GM23248 (cell line): ENCODE measurements at regions not wholly inside any gene's neighbourhood (a gene's known extent, or its start where the extent isn't known, plus 50 kb on each side); places are given as distances from the start of the nearest gene placed in this dataset.
"Not testable (repeated sequence)": the region's sequence is repeated elsewhere in the genome, so short reads cannot be mapped to it uniquely, and the experiment has no call there.

Experiments
- DNase-seq: peaks from one replicate; pipeline ENCODE4 v3.0.0-alpha.2; 2015
- H2AFZ ChIP-seq: fragments of 200-600 bp; sonication (generic); 2 replicates; pipeline ENCODE4 v1.6.1; 2016; ENCODE audit warnings: antibody characterized with exemption
- H3F3A ChIP-seq: fragments of 200-600 bp; sonication (generic); 2 replicates; pipeline ENCODE4 v1.6.1; 2016; ENCODE audit warnings: mild to moderate bottlenecking, antibody characterized with exemption, mixed run types; ENCODE audit not compliant: insufficient read depth
- H3K27ac ChIP-seq: fragments of 200-600 bp; sonication (generic); 2 replicates; pipeline ENCODE4 v1.5.1; 2016; ENCODE audit warnings: mild to moderate bottlenecking
- H3K27me3 ChIP-seq: fragments of 200-600 bp; sonication (generic); replicated peaks from 2 replicates; pipeline ENCODE4 v1.6.1; 2016; ENCODE audit warnings: mild to moderate bottlenecking; ENCODE audit not compliant: insufficient read depth
- H3K36me3 ChIP-seq: fragments of 200-600 bp; sonication (generic); 2 replicates; pipeline ENCODE4 v1.6.1; 2016; ENCODE audit warnings: low read depth, mild to moderate bottlenecking
- H3K4me1 ChIP-seq: fragments of 200-600 bp; sonication (generic); 2 replicates; pipeline ENCODE4 v1.6.1; 2016; ENCODE audit warnings: mild to moderate bottlenecking; ENCODE audit not compliant: insufficient read depth
- H3K4me2 ChIP-seq: fragments of 200-600 bp; sonication (generic); one replicate; pipeline ENCODE4 v1.6.1; 2016; ENCODE audit warnings: mild to moderate bottlenecking; ENCODE audit not compliant: unreplicated experiment
- H3K4me3 ChIP-seq: fragments of 200-600 bp; sonication (generic); 2 replicates; pipeline ENCODE4 v1.5.1; 2016; ENCODE audit warnings: mild to moderate bottlenecking
- H3K79me2 ChIP-seq: fragments of 200-600 bp; sonication (generic); 2 replicates; pipeline ENCODE4 v1.6.1; 2016; ENCODE audit warnings: mild to moderate bottlenecking; ENCODE audit not compliant: insufficient read depth
- H3K9ac ChIP-seq: fragments of 200-600 bp; sonication (generic); 2 replicates; pipeline ENCODE4 v1.6.1; 2016; ENCODE audit warnings: mild to moderate bottlenecking
- H3K9me2 ChIP-seq: fragments of 200-600 bp; sonication (generic); 2 replicates; pipeline ENCODE4 v1.6.1; 2016; ENCODE audit warnings: mixed run types, mild to moderate bottlenecking, moderate library complexity; ENCODE audit not compliant: insufficient read depth
- H3K9me3 ChIP-seq: fragments of 200-600 bp; sonication (generic); one replicate; pipeline ENCODE4 v1.6.1; 2017; ENCODE audit warnings: low read depth
- H4K20me1 ChIP-seq: fragments of 200-600 bp; sonication (generic); 2 replicates; pipeline ENCODE4 v1.6.0; 2016; ENCODE audit not compliant: insufficient read depth
- EZH2 ChIP-seq: fragments of 200-600 bp; sonication (generic); IDR thresholded peaks from 2 replicates; pipeline ENCODE4 v1.6.1; 2018; ENCODE audit warnings: antibody characterized with exemption, mild to moderate bottlenecking; ENCODE audit not compliant: insufficient read depth, poor library complexity, severe bottlenecking
- EZH2phosphoT487 ChIP-seq: fragments of 200-600 bp; sonication (generic); IDR thresholded peaks from 2 replicates; pipeline ENCODE4 v1.6.1; 2018; ENCODE audit warnings: antibody characterized with exemption, moderate library complexity, mild to moderate bottlenecking, low read depth; ENCODE audit not compliant: insufficient read depth
- WGBS, 2 experiments: methylation state at CpG; one replicate each; pipeline ENCODE4 v1.1.6; 2015 to 2017; ENCODE audit warnings: low lambda C conversion rate in 2 of 2, low coverage in 1 of 2; ENCODE audit errors: missing lambda C conversion rate in 2 of 2; 5-methylcytosine and 5-hydroxymethylcytosine counted together
- in situ Hi-C: fragments of 300-500 bp; cut with MboI; formaldehyde crosslinking; loops from 2 replicates; pipeline ENCODE4 v1.15.0; 2020

DNA sequence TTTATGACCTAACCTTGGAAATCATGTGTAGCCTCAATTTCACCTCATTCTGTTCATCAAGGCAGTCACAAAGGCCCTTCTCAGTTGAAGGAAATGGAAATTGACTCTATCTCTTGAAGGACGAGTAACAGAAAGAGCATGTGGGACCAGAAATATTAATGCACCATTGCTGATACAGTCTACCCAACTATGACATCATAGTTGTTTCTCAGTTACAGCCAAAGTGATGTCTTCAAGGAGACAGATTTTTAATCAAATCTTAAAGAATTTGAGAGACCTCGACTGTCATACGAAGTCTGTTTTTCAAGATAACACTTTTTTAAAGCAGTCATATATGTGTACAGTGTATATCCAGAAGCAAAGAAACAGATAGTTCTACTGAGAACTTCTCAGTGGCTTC lies 335.7 kb upstream of the PHF14 start:
- Histone ChIP-seq H3K4me3 (no peak overlapping the region), H4K20me1 (no peaks in the 10 kb centered on the region), H2AFZ (no peak overlapping the region), H3K9me3 (no peaks in the 10 kb centered on the region), H3F3A (no peaks in the 10 kb centered on the region), H3K4me2 (no peak overlapping the region), H3K27me3 (no peaks in the 10 kb centered on the region), H3K27ac (no peak overlapping the region), H3K79me2 (no peaks in the 10 kb centered on the region), H3K36me3 (no peaks in the 10 kb centered on the region), H3K9ac (no peak overlapping the region), H3K4me1 (no peaks in the 10 kb centered on the region), H3K9me2 (no peaks in the 10 kb centered on the region)
- in situ Hi-C loops: no loop called here
- 12 to 18% methylated on average over 3 of the region's 3 CpGs for WGBS, 2 experiments
- no peak for TF ChIP-seq EZH2
- no peak for TF ChIP-seq EZH2phosphoT487
- no peak for DNase-seq

DNA sequence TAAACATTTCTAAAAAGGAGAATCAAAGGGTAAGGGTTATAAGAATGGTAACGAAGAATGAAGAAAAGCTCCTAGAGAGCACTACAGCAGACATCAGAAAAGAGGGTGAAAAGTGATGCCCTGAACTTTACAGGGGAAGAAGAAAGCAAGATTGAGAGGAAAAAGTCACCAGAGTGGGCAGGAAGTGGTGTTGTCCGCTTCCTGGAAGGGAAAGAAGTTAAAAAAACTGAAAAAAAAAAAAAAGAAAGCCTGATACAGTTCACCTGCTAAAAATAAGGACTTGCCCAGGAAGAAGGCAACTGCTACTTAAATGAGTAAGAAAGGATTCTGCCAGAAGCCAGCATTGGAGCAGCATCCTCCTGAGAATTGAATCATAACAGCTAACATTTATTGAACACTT lies 330.1 kb upstream of the PHF14 start:
- TF ChIP-seq EZH2: no peak
- TF ChIP-seq EZH2phosphoT487: no peak
- Histone ChIP-seq H3K9ac (no peak overlapping the region), H3K27me3 (no peaks in the 10 kb centered on the region), H3K9me2 (no peaks in the 10 kb centered on the region), H3K4me2 (no peak overlapping the region), H3K4me1 (no peaks in the 10 kb centered on the region), H3K79me2 (no peaks in the 10 kb centered on the region), H3K27ac (no peak overlapping the region), H2AFZ (no peak overlapping the region), H4K20me1 (no peaks in the 10 kb centered on the region), H3K36me3 (no peaks in the 10 kb centered on the region), H3K9me3 (no peaks in the 10 kb centered on the region), H3F3A (no peaks in the 10 kb centered on the region), H3K4me3 (no peak overlapping the region)
- no peak for DNase-seq
- 4 to 6% methylated on average over 2 of the region's 2 CpGs for WGBS, 2 experiments
- in situ Hi-C loops: no loop called here

DNA sequence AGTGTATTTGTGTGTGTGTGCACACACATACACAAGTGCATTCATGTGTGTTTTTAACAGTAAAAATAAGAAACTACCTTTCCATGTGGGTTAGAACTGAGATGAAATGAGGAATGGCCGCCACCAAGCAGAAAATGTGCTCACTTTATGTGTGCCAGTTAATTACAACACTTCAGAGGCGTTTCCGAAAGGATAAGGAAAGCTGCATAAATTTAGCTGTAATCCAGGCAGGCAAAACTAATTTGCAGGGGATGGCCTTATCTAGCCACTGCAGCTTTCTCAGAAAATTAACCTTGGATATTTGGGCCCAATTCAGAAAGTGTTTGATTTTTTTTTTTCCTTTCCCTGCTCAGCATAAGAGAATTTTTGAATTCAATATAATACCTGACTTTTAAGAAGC lies 328.8 kb upstream of the PHF14 start:
- WGBS, 2 experiments: 8 to 18% methylated on average over 3 of the region's 3 CpGs
- no peak for DNase-seq
- H4K20me1 ChIP-seq: no peaks in the 10 kb centered on the region
- H3K9me3 ChIP-seq: no peaks in the 10 kb centered on the region
- no peak overlapping the region for H3K9ac ChIP-seq
- no peak overlapping the region for H3K27ac ChIP-seq
- no peaks in the 10 kb centered on the region for H3K36me3 ChIP-seq
- no peaks in the 10 kb centered on the region for H3K27me3 ChIP-seq
- no peaks in the 10 kb centered on the region for H3K9me2 ChIP-seq
- no peaks in the 10 kb centered on the region for H3K4me1 ChIP-seq
- H3K79me2 ChIP-seq: no peaks in the 10 kb centered on the region
- H2AFZ ChIP-seq: no peak overlapping the region
- no peak overlapping the region for H3K4me2 ChIP-seq
- no peak for TF ChIP-seq EZH2
- no peak for TF ChIP-seq EZH2phosphoT487
- no peaks in the 10 kb centered on the region for H3F3A ChIP-seq
- no peak overlapping the region for H3K4me3 ChIP-seq
- in situ Hi-C loops: no loop called here

DNA sequence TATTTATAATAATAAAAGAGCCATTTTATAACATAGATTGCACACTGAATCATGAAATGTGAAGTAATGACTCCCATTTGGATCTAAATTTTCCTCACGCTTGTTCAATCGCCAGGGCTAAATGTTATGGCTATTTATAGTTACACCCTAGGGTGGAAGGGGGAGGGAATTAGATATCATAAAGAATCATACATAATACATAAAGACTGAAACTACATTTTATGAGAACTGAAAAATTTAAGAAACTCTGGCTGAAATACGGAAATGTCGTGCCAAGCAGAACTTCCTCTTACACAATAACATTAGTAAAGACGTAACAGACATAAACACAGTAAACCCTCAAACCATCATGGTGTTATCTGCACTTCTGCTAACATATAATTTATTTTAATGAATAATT lies 327.5 kb upstream of the PHF14 start:
- Histone ChIP-seq H3K27ac (no peak overlapping the region), H3K4me1 (no peaks in the 10 kb centered on the region), H2AFZ (no peak overlapping the region), H4K20me1 (no peaks in the 10 kb centered on the region), H3K9me2 (no peaks in the 10 kb centered on the region), H3F3A (no peaks in the 10 kb centered on the region), H3K4me2 (no peak overlapping the region), H3K4me3 (no peak overlapping the region), H3K79me2 (no peaks in the 10 kb centered on the region), H3K9ac (no peak overlapping the region), H3K27me3 (no peaks in the 10 kb centered on the region), H3K36me3 (no peaks in the 10 kb centered on the region), H3K9me3 (no peaks in the 10 kb centered on the region)
- TF ChIP-seq EZH2phosphoT487: no peak
- in situ Hi-C loops: no loop called here
- no peak for DNase-seq
- WGBS, 2 experiments: 36 to 40% methylated on average over 5 of the region's 5 CpGs

DNA sequence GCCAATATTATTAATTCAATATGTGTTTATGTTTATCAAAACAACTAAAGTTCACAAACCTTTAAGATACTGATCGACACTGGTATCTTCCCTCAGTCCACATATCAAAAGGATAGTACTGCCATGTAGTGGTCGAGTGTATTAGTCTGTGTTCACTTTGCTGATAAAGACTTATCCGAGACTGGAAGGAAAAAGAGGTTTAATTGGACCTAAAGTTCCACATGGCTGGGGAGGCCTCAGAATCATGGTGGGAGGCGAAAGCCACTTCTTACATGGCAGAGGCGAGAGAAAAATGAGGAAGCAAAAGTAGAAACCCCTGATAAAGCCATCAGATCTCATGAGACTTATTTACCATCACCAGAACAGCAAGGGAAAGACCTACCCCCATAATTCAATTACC lies 325.4 kb upstream of the PHF14 start:
- Histone ChIP-seq H3K9me3 (no peaks in the 10 kb centered on the region), H3K79me2 (no peaks in the 10 kb centered on the region), H3K9me2 (no peaks in the 10 kb centered on the region), H3K4me1 (no peaks in the 10 kb centered on the region), H4K20me1 (no peaks in the 10 kb centered on the region), H2AFZ (no peak overlapping the region), H3K27me3 (no peaks in the 10 kb centered on the region), H3K4me3 (no peak overlapping the region), H3K36me3 (no peaks in the 10 kb centered on the region), H3K27ac (no peak overlapping the region), H3F3A (no peaks in the 10 kb centered on the region), H3K4me2 (no peak overlapping the region), H3K9ac (no peak overlapping the region)
- in situ Hi-C loops: no loop called here
- TF ChIP-seq EZH2: no peak
- no peak for TF ChIP-seq EZH2phosphoT487
- no peak for DNase-seq
- WGBS, 2 experiments: 18 to 20% methylated on average over 5 of the region's 5 CpGs

DNA sequence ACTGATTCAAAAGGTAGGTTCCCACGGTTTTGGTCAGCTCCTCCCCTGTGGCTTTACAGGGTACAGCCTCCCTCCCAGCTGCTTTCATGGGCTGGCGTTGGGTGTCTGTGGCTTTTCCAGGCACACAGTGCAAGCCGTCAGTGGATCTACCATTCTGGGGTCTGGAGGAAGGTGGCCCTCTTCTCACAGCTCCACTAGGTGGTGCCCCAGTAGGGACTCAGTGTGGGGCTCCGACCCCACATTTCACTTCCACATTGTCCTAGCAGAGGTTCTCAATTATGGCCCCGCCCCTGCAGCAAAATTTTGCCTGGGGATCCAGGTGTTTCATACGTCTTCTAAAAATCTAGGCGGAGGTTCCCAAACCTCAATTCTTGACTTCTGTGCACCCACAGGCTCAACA lies 324.6 kb upstream of the PHF14 start:
- H3K9ac ChIP-seq, H3K27ac ChIP-seq, H3K36me3 ChIP-seq, H3K9me2 ChIP-seq, H3K4me1 ChIP-seq, H3K9me3 ChIP-seq, H3K27me3 ChIP-seq, H4K20me1 ChIP-seq, H3K4me3 ChIP-seq, H3K4me2 ChIP-seq, H3K79me2 ChIP-seq, DNase-seq, H3F3A ChIP-seq, in situ Hi-C loops, H2AFZ ChIP-seq: not testable (repeated sequence)
- 29 to 31% methylated on average over 7 of the region's 7 CpGs for WGBS, 2 experiments
